Panc1 (cell line): ENCODE measurements at regions not wholly inside any gene's neighbourhood (a gene's known extent, or its start where the extent isn't known, plus 50 kb on each side); places are given as distances from the start of the nearest gene placed in this dataset.

Experiments used
- ATAC-seq: fragments of 200-7000 bp; cut with Tn5 transposase; 2 replicates; pipeline ENCODE4 v1.9.1; 2020; ENCODE audit warnings: mild to moderate bottlenecking, moderate library complexity
- BruUV-seq: library from RNA; stranded (reverse); fragments of 400-500 nt; replicated peaks from 2 replicates; lab custom pipeline; 2021; lab: Mats Ljungman, UMichigan
- CTCF ChIA-PET: fragments of 300-600 bp; sonication (Branson Sonifier 250); formaldehyde crosslinking; loops from one replicate; lab custom pipeline; 2022; ENCODE audit warnings: antibody characterized with exemption; lab: Charles Lee
- POLR2A ChIA-PET: fragments of 300-600 bp; sonication (Branson Sonifier 250); formaldehyde crosslinking; loops from one replicate; lab custom pipeline; 2022; ENCODE audit warnings: antibody characterized with exemption; lab: Charles Lee
- DNase-seq: peaks from one replicate; pipeline ENCODE4 v3.0.0-alpha.2; 2010; ENCODE audit warnings: low read depth, low spot score
- H3K27ac ChIP-seq: 2 replicates; pipeline ENCODE4 v1.5.1; 2011; ENCODE audit warnings: mild to moderate bottlenecking, low read length, inconsistent platforms
- H3K27me3 ChIP-seq: fragments of 200-500 bp; sonication (Bioruptor generic); 2 replicates; pipeline ENCODE4 v1.6.0; 2014; ENCODE audit warnings: low read length, inconsistent platforms; ENCODE audit not compliant: control insufficient read depth, insufficient read depth
- H3K36me3 ChIP-seq: fragments of 200-500 bp; sonication (Bioruptor generic); 2 replicates; pipeline ENCODE4 v1.5.1; 2014; ENCODE audit warnings: inconsistent platforms, mild to moderate bottlenecking, low read length, moderate library complexity; ENCODE audit not compliant: control insufficient read depth, insufficient read depth
- H3K4me1 ChIP-seq: 2 replicates; pipeline ENCODE4 v1.5.1; 2011; ENCODE audit warnings: inconsistent platforms, mild to moderate bottlenecking, low read length, moderate library complexity; ENCODE audit not compliant: control insufficient read depth, insufficient read depth
- H3K4me3 ChIP-seq, 2 experiments: 2 replicates each; pipeline ENCODE4 v1.5.1; 2011 to 2012; ENCODE audit warnings: low read depth in 2 of 2, low read length in 2 of 2, mild to moderate bottlenecking in 2 of 2, inconsistent platforms in 1 of 2, moderate library complexity in 1 of 2
- H3K9me3 ChIP-seq: fragments of 200-500 bp; sonication (Bioruptor generic); 2 replicates; pipeline ENCODE4 v1.5.1; 2014; ENCODE audit warnings: low read depth, mild to moderate bottlenecking, inconsistent platforms, low read length, moderate library complexity; ENCODE audit not compliant: control insufficient read depth, insufficient read depth
- POLR2AphosphoS5 ChIP-seq: IDR thresholded peaks from 2 replicates; pipeline ENCODE4 v1.6.1; 2012; ENCODE audit warnings: mild to moderate bottlenecking, low read depth, low read length, moderate library complexity
- SIN3A ChIP-seq: IDR thresholded peaks from 2 replicates; pipeline ENCODE4 v1.6.1; 2012; ENCODE audit warnings: low read depth, mild to moderate bottlenecking, low read length, moderate library complexity, borderline replicate concordance; ENCODE audit not compliant: insufficient read depth
- TCF7L2 ChIP-seq: IDR thresholded peaks from 2 replicates; pipeline ENCODE4 v1.6.1; 2011; ENCODE audit warnings: mild to moderate bottlenecking, low read depth, low read length, inconsistent platforms
- in situ Hi-C: cut with HindIII; loops from 2 replicates; pipeline ENCODE4 v1.10.0; 2016; ENCODE audit warnings: low sequenced_read_pairs, low pct_unique_long_range_greater_than_20kb
- intact Hi-C: fragments of 100-400 bp; cut with micrococcal nuclease; formaldehyde crosslinking; loops from one replicate; pipeline ENCODE4 v1.10.0; 2022; ENCODE audit not compliant: unreplicated experiment
- TF ChIP-seq, protein P1 (sequence below): fragments of 450-650 bp; IDR thresholded peaks from 2 replicates; pipeline ENCODE4 v1.5.1; 2017; ENCODE audit warnings: mild to moderate bottlenecking
- TF ChIP-seq, protein P2 (sequence below), 2 experiments: IDR thresholded peaks; 2 replicates each; pipeline ENCODE4 v1.6.1; 2011 to 2012; ENCODE audit warnings: low read depth in 2 of 2, control low read depth in 1 of 2, low read length in 1 of 2, mild to moderate bottlenecking in 1 of 2, moderate library complexity in 1 of 2; ENCODE audit not compliant: insufficient read depth in 1 of 2

DNA sequence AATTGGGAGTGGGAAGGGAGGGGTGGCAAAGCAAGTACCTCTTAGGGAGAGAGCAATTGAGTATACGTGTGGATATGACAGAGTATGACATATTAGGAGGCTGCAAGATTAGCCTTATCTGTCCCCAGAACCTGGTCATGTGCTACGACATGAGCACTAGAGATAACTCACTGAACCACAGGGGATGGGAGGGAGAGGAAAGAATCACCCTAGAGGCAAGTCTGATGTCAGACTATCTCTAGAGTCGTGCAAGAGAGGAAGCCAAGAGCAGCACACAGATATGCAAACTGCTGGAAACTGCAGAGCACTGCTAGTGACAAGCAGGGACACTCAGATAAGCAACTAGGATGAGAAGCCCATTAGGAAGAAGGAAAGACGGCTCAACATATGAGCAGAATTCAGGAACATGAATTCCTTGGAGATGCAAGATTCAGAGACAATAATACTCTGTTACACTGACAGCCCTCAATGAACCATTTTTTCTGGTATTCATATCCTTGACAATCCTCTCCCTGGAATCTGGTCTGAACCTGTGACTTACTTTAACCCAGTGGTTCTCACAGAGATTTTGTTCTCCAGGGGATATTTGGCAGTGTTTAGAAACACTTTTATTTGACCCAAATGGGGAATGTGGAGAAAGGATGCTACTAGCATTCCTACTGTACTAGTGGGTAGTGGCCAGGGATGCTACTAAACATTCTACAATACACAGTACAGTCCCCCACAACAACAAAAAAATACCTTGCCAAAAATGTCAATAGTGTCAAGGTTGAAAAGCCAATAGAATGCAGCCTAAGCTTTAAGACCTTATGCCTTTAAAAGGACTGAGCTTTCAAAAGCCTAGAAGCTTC is 84.0 kb upstream of the BMP2K start:
- no peak overlapping the region for H3K4me3 ChIP-seq
- ChIA-PET CTCF (no interaction called here), POLR2A (no interaction called here)
- TF ChIP-seq TCF7L2 (no peak), POLR2AphosphoS5 (no peak), SIN3A (no peak)
- TF ChIP-seq, protein P1, sequence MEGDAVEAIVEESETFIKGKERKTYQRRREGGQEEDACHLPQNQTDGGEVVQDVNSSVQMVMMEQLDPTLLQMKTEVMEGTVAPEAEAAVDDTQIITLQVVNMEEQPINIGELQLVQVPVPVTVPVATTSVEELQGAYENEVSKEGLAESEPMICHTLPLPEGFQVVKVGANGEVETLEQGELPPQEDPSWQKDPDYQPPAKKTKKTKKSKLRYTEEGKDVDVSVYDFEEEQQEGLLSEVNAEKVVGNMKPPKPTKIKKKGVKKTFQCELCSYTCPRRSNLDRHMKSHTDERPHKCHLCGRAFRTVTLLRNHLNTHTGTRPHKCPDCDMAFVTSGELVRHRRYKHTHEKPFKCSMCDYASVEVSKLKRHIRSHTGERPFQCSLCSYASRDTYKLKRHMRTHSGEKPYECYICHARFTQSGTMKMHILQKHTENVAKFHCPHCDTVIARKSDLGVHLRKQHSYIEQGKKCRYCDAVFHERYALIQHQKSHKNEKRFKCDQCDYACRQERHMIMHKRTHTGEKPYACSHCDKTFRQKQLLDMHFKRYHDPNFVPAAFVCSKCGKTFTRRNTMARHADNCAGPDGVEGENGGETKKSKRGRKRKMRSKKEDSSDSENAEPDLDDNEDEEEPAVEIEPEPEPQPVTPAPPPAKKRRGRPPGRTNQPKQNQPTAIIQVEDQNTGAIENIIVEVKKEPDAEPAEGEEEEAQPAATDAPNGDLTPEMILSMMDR: no peak
- TF ChIP-seq, protein P2, sequence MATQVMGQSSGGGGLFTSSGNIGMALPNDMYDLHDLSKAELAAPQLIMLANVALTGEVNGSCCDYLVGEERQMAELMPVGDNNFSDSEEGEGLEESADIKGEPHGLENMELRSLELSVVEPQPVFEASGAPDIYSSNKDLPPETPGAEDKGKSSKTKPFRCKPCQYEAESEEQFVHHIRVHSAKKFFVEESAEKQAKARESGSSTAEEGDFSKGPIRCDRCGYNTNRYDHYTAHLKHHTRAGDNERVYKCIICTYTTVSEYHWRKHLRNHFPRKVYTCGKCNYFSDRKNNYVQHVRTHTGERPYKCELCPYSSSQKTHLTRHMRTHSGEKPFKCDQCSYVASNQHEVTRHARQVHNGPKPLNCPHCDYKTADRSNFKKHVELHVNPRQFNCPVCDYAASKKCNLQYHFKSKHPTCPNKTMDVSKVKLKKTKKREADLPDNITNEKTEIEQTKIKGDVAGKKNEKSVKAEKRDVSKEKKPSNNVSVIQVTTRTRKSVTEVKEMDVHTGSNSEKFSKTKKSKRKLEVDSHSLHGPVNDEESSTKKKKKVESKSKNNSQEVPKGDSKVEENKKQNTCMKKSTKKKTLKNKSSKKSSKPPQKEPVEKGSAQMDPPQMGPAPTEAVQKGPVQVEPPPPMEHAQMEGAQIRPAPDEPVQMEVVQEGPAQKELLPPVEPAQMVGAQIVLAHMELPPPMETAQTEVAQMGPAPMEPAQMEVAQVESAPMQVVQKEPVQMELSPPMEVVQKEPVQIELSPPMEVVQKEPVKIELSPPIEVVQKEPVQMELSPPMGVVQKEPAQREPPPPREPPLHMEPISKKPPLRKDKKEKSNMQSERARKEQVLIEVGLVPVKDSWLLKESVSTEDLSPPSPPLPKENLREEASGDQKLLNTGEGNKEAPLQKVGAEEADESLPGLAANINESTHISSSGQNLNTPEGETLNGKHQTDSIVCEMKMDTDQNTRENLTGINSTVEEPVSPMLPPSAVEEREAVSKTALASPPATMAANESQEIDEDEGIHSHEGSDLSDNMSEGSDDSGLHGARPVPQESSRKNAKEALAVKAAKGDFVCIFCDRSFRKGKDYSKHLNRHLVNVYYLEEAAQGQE (IDR thresholded peaks at IDR 0.05; ENCODE audit: insufficient read depth in 1 of 2, low read depth in 2 of 2, low read length in 1 of 2): no peak
- no peaks in the 10 kb centered on the region for H3K4me1 ChIP-seq
- H3K27ac ChIP-seq: no peak overlapping the region
- intact Hi-C loops: no loop called here
- no peaks in the 10 kb centered on the region for H3K9me3 ChIP-seq
- ATAC-seq: no peak
- H3K36me3 ChIP-seq: no peaks in the 10 kb centered on the region
- H3K27me3 ChIP-seq: no peaks in the 10 kb centered on the region
- no TSS peak for BruUV-seq
- in situ Hi-C loops: no loop called here
- no peak for DNase-seq

DNA sequence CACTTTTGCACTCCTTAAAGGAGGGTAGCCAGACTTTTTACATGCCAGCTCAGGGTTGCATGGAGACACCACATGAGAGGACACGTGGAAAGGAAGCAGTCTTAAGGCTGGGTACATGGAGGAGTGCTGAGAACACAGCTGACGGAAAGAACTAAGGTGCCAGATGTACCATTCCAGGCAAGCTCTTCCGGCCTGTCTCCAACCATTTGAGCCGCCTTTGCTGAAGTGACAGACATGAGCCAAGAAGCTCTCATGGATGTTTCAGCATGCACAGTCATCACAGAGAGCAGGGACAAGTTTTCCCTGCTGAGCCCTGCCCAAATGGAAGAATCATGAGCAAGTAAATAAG is 83.4 kb upstream of the BMP2K start:
- CTCF ChIA-PET: no interaction called here
- ATAC-seq: no peak
- intact Hi-C loops: no loop called here
- no TSS peak for BruUV-seq
- no peak for DNase-seq
- H3K4me1 ChIP-seq: no peaks in the 10 kb centered on the region
- no peak overlapping the region for H3K27ac ChIP-seq
- POLR2A ChIA-PET: no interaction called here
- in situ Hi-C loops: no loop called here
- H3K4me3 ChIP-seq: no peak overlapping the region
- H3K27me3 ChIP-seq: no peaks in the 10 kb centered on the region
- H3K9me3 ChIP-seq: no peaks in the 10 kb centered on the region
- H3K36me3 ChIP-seq: no peaks in the 10 kb centered on the region
- TF ChIP-seq POLR2AphosphoS5 (no peak), TCF7L2 (no peak), SIN3A (no peak)
- TF ChIP-seq, protein P1: no peak
- TF ChIP-seq, protein P2 (IDR thresholded peaks at IDR 0.05; ENCODE audit: insufficient read depth in 1 of 2, low read depth in 2 of 2, low read length in 1 of 2): no peak
